ENCODE measurements at regions not wholly inside any gene's neighbourhood (a gene's known extent, or its start where the extent isn't known, plus 50 kb on each side); places are given as distances from the start of the nearest gene placed in this dataset.

DNA sequence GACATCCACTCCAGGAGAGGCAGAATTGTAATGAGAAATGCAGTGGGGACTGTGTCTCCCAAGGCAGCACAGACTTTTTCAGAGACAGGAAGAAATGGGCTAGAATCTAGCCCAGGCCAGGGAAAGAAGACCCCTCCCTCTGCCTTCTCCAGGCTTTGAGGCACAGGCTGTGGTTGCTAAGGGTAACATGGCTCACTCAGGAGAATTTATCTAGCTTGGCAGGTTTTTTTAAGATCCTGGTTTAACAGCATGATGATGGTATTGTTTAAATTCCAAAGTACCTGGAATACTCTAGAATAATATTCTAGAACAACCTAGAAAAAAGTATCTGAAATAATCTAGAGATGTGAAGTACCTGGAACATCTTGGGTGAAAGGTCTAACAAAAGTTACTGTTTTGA, 125.6 kb downstream of the URB2 start:
- DNase-seq (ENCODE audit: low read depth) = no peak
- TF ChIP-seq, protein P1, sequence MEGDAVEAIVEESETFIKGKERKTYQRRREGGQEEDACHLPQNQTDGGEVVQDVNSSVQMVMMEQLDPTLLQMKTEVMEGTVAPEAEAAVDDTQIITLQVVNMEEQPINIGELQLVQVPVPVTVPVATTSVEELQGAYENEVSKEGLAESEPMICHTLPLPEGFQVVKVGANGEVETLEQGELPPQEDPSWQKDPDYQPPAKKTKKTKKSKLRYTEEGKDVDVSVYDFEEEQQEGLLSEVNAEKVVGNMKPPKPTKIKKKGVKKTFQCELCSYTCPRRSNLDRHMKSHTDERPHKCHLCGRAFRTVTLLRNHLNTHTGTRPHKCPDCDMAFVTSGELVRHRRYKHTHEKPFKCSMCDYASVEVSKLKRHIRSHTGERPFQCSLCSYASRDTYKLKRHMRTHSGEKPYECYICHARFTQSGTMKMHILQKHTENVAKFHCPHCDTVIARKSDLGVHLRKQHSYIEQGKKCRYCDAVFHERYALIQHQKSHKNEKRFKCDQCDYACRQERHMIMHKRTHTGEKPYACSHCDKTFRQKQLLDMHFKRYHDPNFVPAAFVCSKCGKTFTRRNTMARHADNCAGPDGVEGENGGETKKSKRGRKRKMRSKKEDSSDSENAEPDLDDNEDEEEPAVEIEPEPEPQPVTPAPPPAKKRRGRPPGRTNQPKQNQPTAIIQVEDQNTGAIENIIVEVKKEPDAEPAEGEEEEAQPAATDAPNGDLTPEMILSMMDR (IDR thresholded peaks at IDR 0.05; ENCODE audit: control insufficient read depth, extremely low read depth, insufficient read depth) = no peak
- no peak overlapping the region for H3K4me3 ChIP-seq (ENCODE audit: low read depth, low read length)

DNA sequence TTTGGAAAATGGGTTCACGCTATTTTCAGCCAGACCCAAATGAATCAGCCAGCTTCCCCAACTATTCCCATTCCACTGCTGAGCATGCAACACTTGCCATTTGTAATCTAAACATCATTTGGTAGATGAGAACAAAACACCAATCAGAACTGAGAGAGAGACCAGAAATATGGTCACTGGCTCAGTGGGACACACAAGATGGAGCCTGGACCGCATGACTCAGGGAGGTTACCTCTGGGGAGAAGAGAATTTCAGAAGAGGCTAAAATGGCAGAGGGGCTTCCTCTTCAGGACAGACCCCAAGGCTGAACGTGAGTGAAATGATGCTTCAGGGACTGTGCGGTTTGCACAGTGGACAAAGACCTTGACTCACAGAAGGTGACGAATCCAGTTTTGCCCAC, 126.6 kb downstream of the URB2 start:
- H3K4me3 ChIP-seq (ENCODE audit: low read depth, low read length) = no peak overlapping the region
- DNase-seq (ENCODE audit: low read depth) = no peak
- TF ChIP-seq, protein P1 (IDR thresholded peaks at IDR 0.05; ENCODE audit: control insufficient read depth, extremely low read depth, insufficient read depth) = no peak

GRCh38 chr1:229753764-229754551, 127.9 kb downstream of the URB2 start:
- no peak overlapping the region for H3K4me3 ChIP-seq (ENCODE audit: low read depth, low read length)
- DNase-seq (ENCODE audit: low read depth) = no peak
- TF ChIP-seq, protein P1 (IDR thresholded peaks at IDR 0.05; ENCODE audit: control insufficient read depth, extremely low read depth, insufficient read depth) = no peak

DNA sequence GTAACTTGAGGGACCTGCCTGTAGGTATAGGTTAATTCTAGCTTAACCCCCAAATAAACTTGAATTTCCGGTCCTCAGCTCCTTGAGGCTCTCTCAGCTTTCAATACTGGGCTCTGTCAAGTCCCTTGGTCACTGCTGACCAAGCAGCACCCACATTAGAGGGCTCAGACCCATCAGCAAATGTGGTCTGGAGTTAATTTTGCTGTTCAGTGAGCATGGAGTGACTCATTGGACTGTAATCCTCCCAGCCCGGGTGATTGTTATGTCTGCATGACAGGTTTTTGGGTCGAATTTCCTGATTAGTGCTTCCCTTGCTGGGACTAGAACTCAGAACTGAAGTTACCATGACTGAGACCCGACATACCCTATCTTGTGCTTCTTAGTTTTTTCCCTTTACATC, 130.6 kb downstream of the URB2 start:
- DNase-seq (ENCODE audit: low read depth) = no peak
- H3K4me3 ChIP-seq (ENCODE audit: low read depth, low read length) = no peak overlapping the region
- TF ChIP-seq, protein P1 (IDR thresholded peaks at IDR 0.05; ENCODE audit: control insufficient read depth, extremely low read depth, insufficient read depth) = no peak

- TF ChIP-seq, protein P1 (IDR thresholded peaks at IDR 0.05; ENCODE audit: control insufficient read depth, extremely low read depth, insufficient read depth) = no peak
- no peak overlapping the region for H3K4me3 ChIP-seq (ENCODE audit: low read depth, low read length)
- DNase-seq (ENCODE audit: low read depth) = no peak
These were observed 131.2 kb downstream of the URB2 start for GRCh38 chr1:229757226-229757625.

- DNase-seq (ENCODE audit: low read depth) = no peak
- no peak overlapping the region for H3K4me3 ChIP-seq (ENCODE audit: low read depth, low read length)
- TF ChIP-seq, protein P1 (IDR thresholded peaks at IDR 0.05; ENCODE audit: control insufficient read depth, extremely low read depth, insufficient read depth) = no peak
These were observed 132.3 kb downstream of the URB2 start for GRCh38 chr1:229758101-229759036.
